GM23338 (cell line): ENCODE measurements at regions not wholly inside any gene's neighbourhood (a gene's known extent, or its start where the extent isn't known, plus 50 kb on each side); places are given as distances from the start of the nearest gene placed in this dataset.

Source experiments
- CTCF ChIP-seq, 2 experiments: fragments of 200-600 bp in 1 of 2; sonication (generic) in 1 of 2; conservative IDR thresholded peaks; 2 replicates each; pipeline versions ENCODE4 v1.5.1 to v1.6.1; 2016 to 2017; ENCODE audit warnings: antibody characterized with exemption in 2 of 2, low read depth in 2 of 2, mild to moderate bottlenecking in 2 of 2, moderate library complexity in 1 of 2
- EZH2 ChIP-seq: fragments of 200-600 bp; sonication (generic); IDR thresholded peaks from one replicate; pipeline ENCODE4 v1.8.0; 2017; ENCODE audit warnings: antibody characterized with exemption, mild to moderate bottlenecking, low read depth; ENCODE audit not compliant: unreplicated experiment
- EZH2phosphoT487 ChIP-seq: fragments of 200-600 bp; sonication (generic); IDR thresholded peaks from one replicate; pipeline ENCODE4 v1.8.1; 2018; ENCODE audit warnings: antibody characterized with exemption; ENCODE audit not compliant: unreplicated experiment
- JUNB ChIP-seq: IDR thresholded peaks from one replicate; pipeline ENCODE4 v1.6.1; 2016; ENCODE audit warnings: antibody characterized with exemption; ENCODE audit not compliant: unreplicated experiment
- REST ChIP-seq: IDR thresholded peaks from one replicate; pipeline ENCODE4 v1.6.1; 2018; ENCODE audit warnings: antibody characterized with exemption; ENCODE audit not compliant: unreplicated experiment

GRCh38 chr11:69398529-69399492, 82.7 kb upstream of the LINC01488 start:
- TF ChIP-seq CTCF (conservative IDR thresholded peaks at IDR 0.05; ENCODE audit: low read depth in 2 of 2) (no peak), EZH2 (no peak), REST (no peak), JUNB (no peak), EZH2phosphoT487 (no peak)
